HepG2 (cell line): ENCODE measurements at regions not wholly inside any gene's neighbourhood (a gene's known extent, or its start where the extent isn't known, plus 50 kb on each side); places are given as distances from the start of the nearest gene placed in this dataset.

ENCODE experiments used
- GABPA ChIP-seq, 2 experiments: IDR thresholded peaks; 2 replicates each; pipeline ENCODE4 v1.6.1; 2011 to 2016; ENCODE audit warnings: low read depth in 2 of 2, low read length in 1 of 2, missing biosample characterization in 1 of 2, missing genetic modification characterization in 1 of 2
- NKX3-1 ChIP-seq: sonication (generic); formaldehyde crosslinking; IDR thresholded peaks from 2 replicates; pipeline ENCODE4 v1.5.0; 2020; ENCODE audit warnings: missing genetic modification reagents
- SRF ChIP-seq: IDR thresholded peaks from 2 replicates; pipeline ENCODE4 v1.6.1; 2011; ENCODE audit warnings: mild to moderate bottlenecking, low read depth, low read length, moderate library complexity
- TAF1 ChIP-seq: sonication (generic); formaldehyde crosslinking; IDR thresholded peaks from 2 replicates; pipeline ENCODE4 v1.4.0; 2020; ENCODE audit warnings: missing genetic modification reagents
- TCF7 ChIP-seq: sonication (generic); IDR thresholded peaks from 2 replicates; pipeline ENCODE4 v1.6.1; 2016; ENCODE audit warnings: antibody characterized with exemption, low read depth
- ZFP41 ChIP-seq: sonication (generic); formaldehyde crosslinking; IDR thresholded peaks from 2 replicates; pipeline ENCODE4 v1.4.0; 2020; ENCODE audit warnings: mild to moderate bottlenecking, missing genetic modification reagents, borderline replicate concordance
- ZIK1 ChIP-seq: sonication (generic); formaldehyde crosslinking; IDR thresholded peaks from 2 replicates; pipeline ENCODE4 v1.5.0; 2020; ENCODE audit warnings: mild to moderate bottlenecking, low read depth, missing genetic modification reagents, borderline replicate concordance
- ZNF761 ChIP-seq: sonication (generic); formaldehyde crosslinking; conservative IDR thresholded peaks from 2 replicates; pipeline ENCODE4 v1.4.0; 2020; ENCODE audit warnings: mild to moderate bottlenecking, missing genetic modification reagents
- TF ChIP-seq, protein P1 (sequence below): IDR thresholded peaks from 2 replicates; pipeline ENCODE4 v1.6.1; 2016; ENCODE audit warnings: low read depth, missing genetic modification reagents, missing compliant biosample characterization

DNA sequence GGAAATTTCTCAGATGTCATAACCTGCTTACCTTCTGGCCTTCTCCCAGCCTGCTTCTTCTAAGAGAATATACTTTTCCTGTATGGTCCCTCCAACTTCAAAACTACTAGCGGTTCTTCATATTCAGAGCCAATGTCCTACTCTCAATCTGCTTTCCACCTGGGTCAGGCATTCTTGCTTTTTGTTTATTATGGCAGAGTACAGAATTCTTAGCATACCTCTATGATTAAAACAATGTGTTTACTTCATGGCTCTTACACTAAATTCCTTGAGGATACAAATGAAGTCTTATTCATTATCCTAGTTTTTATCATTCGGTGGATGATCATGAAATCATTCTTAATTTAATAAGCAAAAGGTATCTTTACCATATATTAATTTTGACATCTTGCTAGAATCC lies 484.2 kb upstream of the SLITRK1 start:
- TF ChIP-seq NKX3-1 (CRISPR knock-in tag) (no peak), ZNF761 (CRISPR knock-in tag) (no peak), ZIK1 (CRISPR knock-in tag) (no peak), GABPA (IDR thresholded peaks at IDR 0.05; ENCODE audit: low read depth, low read length) (no peak), GABPA (CRISPR knock-in tag; IDR thresholded peaks at IDR 0.05; ENCODE audit: low read depth) (no peak), ZFP41 (CRISPR knock-in tag) (no peak), TAF1 (CRISPR knock-in tag) (no peak), TCF7 (no peak), SRF (no peak)
- TF ChIP-seq, protein P1, sequence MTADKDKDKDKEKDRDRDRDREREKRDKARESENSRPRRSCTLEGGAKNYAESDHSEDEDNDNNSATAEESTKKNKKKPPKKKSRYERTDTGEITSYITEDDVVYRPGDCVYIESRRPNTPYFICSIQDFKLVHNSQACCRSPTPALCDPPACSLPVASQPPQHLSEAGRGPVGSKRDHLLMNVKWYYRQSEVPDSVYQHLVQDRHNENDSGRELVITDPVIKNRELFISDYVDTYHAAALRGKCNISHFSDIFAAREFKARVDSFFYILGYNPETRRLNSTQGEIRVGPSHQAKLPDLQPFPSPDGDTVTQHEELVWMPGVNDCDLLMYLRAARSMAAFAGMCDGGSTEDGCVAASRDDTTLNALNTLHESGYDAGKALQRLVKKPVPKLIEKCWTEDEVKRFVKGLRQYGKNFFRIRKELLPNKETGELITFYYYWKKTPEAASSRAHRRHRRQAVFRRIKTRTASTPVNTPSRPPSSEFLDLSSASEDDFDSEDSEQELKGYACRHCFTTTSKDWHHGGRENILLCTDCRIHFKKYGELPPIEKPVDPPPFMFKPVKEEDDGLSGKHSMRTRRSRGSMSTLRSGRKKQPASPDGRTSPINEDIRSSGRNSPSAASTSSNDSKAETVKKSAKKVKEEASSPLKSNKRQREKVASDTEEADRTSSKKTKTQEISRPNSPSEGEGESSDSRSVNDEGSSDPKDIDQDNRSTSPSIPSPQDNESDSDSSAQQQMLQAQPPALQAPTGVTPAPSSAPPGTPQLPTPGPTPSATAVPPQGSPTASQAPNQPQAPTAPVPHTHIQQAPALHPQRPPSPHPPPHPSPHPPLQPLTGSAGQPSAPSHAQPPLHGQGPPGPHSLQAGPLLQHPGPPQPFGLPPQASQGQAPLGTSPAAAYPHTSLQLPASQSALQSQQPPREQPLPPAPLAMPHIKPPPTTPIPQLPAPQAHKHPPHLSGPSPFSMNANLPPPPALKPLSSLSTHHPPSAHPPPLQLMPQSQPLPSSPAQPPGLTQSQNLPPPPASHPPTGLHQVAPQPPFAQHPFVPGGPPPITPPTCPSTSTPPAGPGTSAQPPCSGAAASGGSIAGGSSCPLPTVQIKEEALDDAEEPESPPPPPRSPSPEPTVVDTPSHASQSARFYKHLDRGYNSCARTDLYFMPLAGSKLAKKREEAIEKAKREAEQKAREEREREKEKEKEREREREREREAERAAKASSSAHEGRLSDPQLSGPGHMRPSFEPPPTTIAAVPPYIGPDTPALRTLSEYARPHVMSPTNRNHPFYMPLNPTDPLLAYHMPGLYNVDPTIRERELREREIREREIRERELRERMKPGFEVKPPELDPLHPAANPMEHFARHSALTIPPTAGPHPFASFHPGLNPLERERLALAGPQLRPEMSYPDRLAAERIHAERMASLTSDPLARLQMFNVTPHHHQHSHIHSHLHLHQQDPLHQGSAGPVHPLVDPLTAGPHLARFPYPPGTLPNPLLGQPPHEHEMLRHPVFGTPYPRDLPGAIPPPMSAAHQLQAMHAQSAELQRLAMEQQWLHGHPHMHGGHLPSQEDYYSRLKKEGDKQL (CRISPR knock-in tag) = no peak
